CD14-positive monocyte (primary cell): ENCODE measurements at regions not wholly inside any gene's neighbourhood (a gene's known extent, or its start where the extent isn't known, plus 50 kb on each side); places are given as distances from the start of the nearest gene placed in this dataset.

Experiments
- DNase-seq, 3 donors: peaks; one replicate each; pipeline ENCODE4 v3.0.0-alpha.2; 2011 to 2022
- H2AFZ ChIP-seq: 2 replicates; pipeline ENCODE4 v1.6.0; 2012; ENCODE audit warnings: mild to moderate bottlenecking, low read depth, low read length, inconsistent platforms; ENCODE audit not compliant: insufficient read depth, poor library complexity, severe bottlenecking
- H3K27ac ChIP-seq, 2 donors: 1 replicate in 1 of 2; 2 replicates in 1 of 2; pipeline ENCODE4 v1.5.1; 2012 to 2013; ENCODE audit warnings: low read length in 2 of 2, control low read depth in 1 of 2, inconsistent platforms in 1 of 2, low read depth in 1 of 2, mild to moderate bottlenecking in 1 of 2
- H3K27me3 ChIP-seq, 2 donors: one replicate each; pipeline versions ENCODE4 v1.6.0 to v1.6.1; 2011 to 2013; ENCODE audit warnings: low read length in 2 of 2; ENCODE audit not compliant: control insufficient read depth in 2 of 2, insufficient read depth in 2 of 2
- H3K36me3 ChIP-seq, 2 donors: replicated peaks in 1 of 2; 1 replicate in 1 of 2; 2 replicates in 1 of 2; pipeline versions ENCODE4 v1.5.1 to v1.6.1; 2012 to 2013; ENCODE audit warnings: low read length in 2 of 2, control low read depth in 1 of 2, inconsistent platforms in 1 of 2, mild to moderate bottlenecking in 1 of 2; ENCODE audit not compliant: insufficient read depth in 2 of 2, control insufficient read depth in 1 of 2
- H3K4me1 ChIP-seq, 2 donors: 1 replicate in 1 of 2; 2 replicates in 1 of 2; pipeline versions ENCODE4 v1.5.1 to v1.6.1; 2012 to 2013; ENCODE audit warnings: low read length in 2 of 2, control low read depth in 1 of 2, inconsistent platforms in 1 of 2, mild to moderate bottlenecking in 1 of 2, moderate library complexity in 1 of 2; ENCODE audit not compliant: insufficient read depth in 2 of 2, control insufficient read depth in 1 of 2
- H3K4me2 ChIP-seq: replicated peaks from 2 replicates; pipeline ENCODE3; 2012; ENCODE audit warnings: low read length, moderate library complexity, mild to moderate bottlenecking; ENCODE audit not compliant: poor library complexity, severe bottlenecking; ENCODE audit errors: extremely low read depth
- H3K4me3 ChIP-seq, 3 experiments: fragments of 200-600 bp in 1 of 3; sonication (generic) in 1 of 3; replicated peaks in 1 of 3; 1 replicate in 2 of 3; 2 replicates in 1 of 3; pipeline ENCODE4 v1.5.1; 2011 to 2013; ENCODE audit warnings: low read length in 3 of 3, mild to moderate bottlenecking in 3 of 3, control low read depth in 2 of 3, low read depth in 2 of 3, inconsistent platforms in 1 of 3, moderate library complexity in 1 of 3
- H3K79me2 ChIP-seq: 2 replicates; pipeline ENCODE4 v1.6.0; 2012; ENCODE audit warnings: mild to moderate bottlenecking, control low read depth, inconsistent platforms, low read length, moderate library complexity; ENCODE audit not compliant: insufficient read depth
- H3K9ac ChIP-seq: 2 replicates; pipeline ENCODE4 v1.6.0; 2017; ENCODE audit warnings: low read length, mild to moderate bottlenecking; ENCODE audit not compliant: insufficient read depth, poor library complexity, severe bottlenecking
- H3K9me3 ChIP-seq, 2 donors: replicated peaks in 1 of 2; 1 replicate in 1 of 2; 2 replicates in 1 of 2; pipeline versions ENCODE4 v1.5.1 to v1.6.1; 2012 to 2013; ENCODE audit warnings: low read length in 2 of 2, control low read depth in 1 of 2; ENCODE audit not compliant: control insufficient read depth in 1 of 2, insufficient read depth in 1 of 2
- H4K20me1 ChIP-seq: 2 replicates; pipeline ENCODE4 v1.6.0; 2012; ENCODE audit warnings: mild to moderate bottlenecking, low read length, control low read depth, moderate library complexity; ENCODE audit not compliant: insufficient read depth
- H3K27ac Mint-ChIP-seq, 7 donors: one replicate each; pipeline ENCODE4 v1.8.0; 2020; ENCODE audit warnings: mild to moderate bottlenecking in 7 of 7, mixed read lengths in 7 of 7, moderate library complexity in 6 of 7, inconsistent platforms in 2 of 7
- H3K27me3 Mint-ChIP-seq, 3 donors: one replicate each; pipeline ENCODE4 v1.8.0; 2021 to 2022; ENCODE audit warnings: low read depth in 3 of 3, mild to moderate bottlenecking in 3 of 3, mixed read lengths in 3 of 3, moderate library complexity in 3 of 3, inconsistent platforms in 1 of 3
- H3K36me3 Mint-ChIP-seq, 2 donors: one replicate each; pipeline ENCODE4 v1.8.0; 2020; ENCODE audit warnings: mixed read lengths in 2 of 2, inconsistent platforms in 1 of 2, mild to moderate bottlenecking in 1 of 2
- H3K4me1 Mint-ChIP-seq: one replicate; pipeline ENCODE4 v1.8.0; 2020; ENCODE audit warnings: mild to moderate bottlenecking, mixed read lengths
- H3K4me3 Mint-ChIP-seq, 2 donors: one replicate each; pipeline ENCODE4 v1.8.0; 2020; ENCODE audit warnings: mild to moderate bottlenecking in 2 of 2, mixed read lengths in 2 of 2, moderate library complexity in 1 of 2
- H3K9me3 Mint-ChIP-seq, 7 donors: one replicate each; pipeline ENCODE4 v1.8.0; 2020 to 2022; ENCODE audit warnings: mixed read lengths in 7 of 7, mild to moderate bottlenecking in 6 of 7, moderate library complexity in 6 of 7, inconsistent platforms in 2 of 7
- WGBS: methylation state at CpG from one replicate; pipeline ENCODE4 v1.1.5; 2013; ENCODE audit warnings: missing lambda C conversion rate; ENCODE audit not compliant: insufficient coverage; 5-methylcytosine and 5-hydroxymethylcytosine counted together
- intact Hi-C, 2 donors: fragments of 100-400 bp; cut with micrococcal nuclease; formaldehyde crosslinking; loops; one replicate each; pipeline versions ENCODE4 v1.15.0 to v1.15.1; 2023
- TF ChIP-seq, protein P1 (sequence below): fragments of 200-600 bp; IDR thresholded peaks from one replicate; pipeline ENCODE4 v1.8.0; 2022; ENCODE audit warnings: antibody characterized with exemption, mild to moderate bottlenecking

DNA sequence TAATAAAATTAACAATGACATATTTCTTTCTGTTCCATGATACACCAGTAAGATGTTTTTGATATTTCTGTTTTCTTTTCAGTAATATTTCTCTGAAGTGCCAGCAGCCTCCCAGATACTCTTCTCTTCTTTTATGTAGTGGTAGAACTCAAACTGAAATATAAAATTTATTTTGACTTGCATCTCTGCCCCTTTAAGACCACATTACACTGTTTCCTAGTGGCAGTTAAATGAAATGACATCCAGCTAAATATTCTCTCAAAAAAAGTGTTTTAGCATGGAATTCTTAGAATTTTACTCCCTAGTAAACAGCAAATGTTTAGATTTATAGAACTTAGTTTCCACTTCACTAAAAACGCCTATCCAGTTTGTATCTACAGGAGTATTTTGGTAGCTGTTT, 237.2 kb upstream of the MTPN start:
- TF ChIP-seq, protein P1, sequence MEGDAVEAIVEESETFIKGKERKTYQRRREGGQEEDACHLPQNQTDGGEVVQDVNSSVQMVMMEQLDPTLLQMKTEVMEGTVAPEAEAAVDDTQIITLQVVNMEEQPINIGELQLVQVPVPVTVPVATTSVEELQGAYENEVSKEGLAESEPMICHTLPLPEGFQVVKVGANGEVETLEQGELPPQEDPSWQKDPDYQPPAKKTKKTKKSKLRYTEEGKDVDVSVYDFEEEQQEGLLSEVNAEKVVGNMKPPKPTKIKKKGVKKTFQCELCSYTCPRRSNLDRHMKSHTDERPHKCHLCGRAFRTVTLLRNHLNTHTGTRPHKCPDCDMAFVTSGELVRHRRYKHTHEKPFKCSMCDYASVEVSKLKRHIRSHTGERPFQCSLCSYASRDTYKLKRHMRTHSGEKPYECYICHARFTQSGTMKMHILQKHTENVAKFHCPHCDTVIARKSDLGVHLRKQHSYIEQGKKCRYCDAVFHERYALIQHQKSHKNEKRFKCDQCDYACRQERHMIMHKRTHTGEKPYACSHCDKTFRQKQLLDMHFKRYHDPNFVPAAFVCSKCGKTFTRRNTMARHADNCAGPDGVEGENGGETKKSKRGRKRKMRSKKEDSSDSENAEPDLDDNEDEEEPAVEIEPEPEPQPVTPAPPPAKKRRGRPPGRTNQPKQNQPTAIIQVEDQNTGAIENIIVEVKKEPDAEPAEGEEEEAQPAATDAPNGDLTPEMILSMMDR: no peak
- H4K20me1 ChIP-seq: no peaks in the 10 kb centered on the region
- no peaks in the 10 kb centered on the region for H3K36me3 ChIP-seq
- H3K4me1 ChIP-seq: no peaks in the 10 kb centered on the region
- H3K27me3 ChIP-seq: no peaks in the 10 kb centered on the region
- Mint-ChIP-seq H3K27ac (no peak overlapping the region), H3K4me3 (no peak overlapping the region), H3K36me3 (no peaks in the 10 kb centered on the region), H3K4me1 (no peaks in the 10 kb centered on the region), H3K27me3 (no peaks in the 10 kb centered on the region), H3K9me3 (peaks cover 0 to 21% (median 3%) of the 10 kb centered on the region in 7 donors)
- H2AFZ ChIP-seq: no peak overlapping the region
- H3K9ac ChIP-seq: no peak overlapping the region
- no peak for DNase-seq
- no peaks in the 10 kb centered on the region for H3K79me2 ChIP-seq
- no CpG with 5 or more reads among the region's 1 CpG for WGBS
- intact Hi-C loops: no loop called here
- H3K27ac ChIP-seq: no peak overlapping the region
- H3K4me3 ChIP-seq: no peak overlapping the region
- H3K9me3 ChIP-seq: peaks cover 5 to 6% of the 10 kb centered on the region in 2 donors
- no peak overlapping the region for H3K4me2 ChIP-seq

DNA sequence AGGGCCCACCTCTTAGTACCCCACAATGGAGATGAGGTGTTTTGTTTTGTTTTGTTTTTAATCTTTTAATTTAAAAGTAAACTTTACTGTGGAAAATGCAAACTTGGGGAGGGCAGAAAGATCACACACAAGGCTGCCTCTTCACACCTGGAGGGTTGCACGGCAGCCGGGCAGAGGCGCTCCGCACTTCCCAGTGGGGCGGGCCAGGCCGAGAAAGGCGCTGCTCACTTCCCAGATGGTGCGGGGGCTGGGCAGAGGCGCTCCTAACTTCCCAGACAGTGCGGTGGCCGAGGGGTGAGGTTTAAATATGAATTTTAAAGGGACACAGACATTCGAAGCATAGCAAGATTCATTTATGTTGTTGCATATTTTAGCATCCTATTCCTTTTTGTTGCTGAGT, 235.9 kb upstream of the MTPN start:
- intact Hi-C loops: no loop called here
- Histone ChIP-seq H3K36me3 (no peaks in the 10 kb centered on the region), H4K20me1 (no peaks in the 10 kb centered on the region), H2AFZ (no peak overlapping the region), H3K4me1 (no peaks in the 10 kb centered on the region), H3K27ac (no peak overlapping the region), H3K4me2 (no peak overlapping the region), H3K4me3 (no peak overlapping the region), H3K9ac (no peak overlapping the region), H3K79me2 (no peaks in the 10 kb centered on the region), H3K27me3 (no peaks in the 10 kb centered on the region), H3K9me3 (peaks cover 5 to 6% of the 10 kb centered on the region in 2 donors)
- Mint-ChIP-seq H3K36me3 (no peaks in the 10 kb centered on the region), H3K4me3 (no peak overlapping the region), H3K9me3 (peaks cover 0 to 15% (median 5%) of the 10 kb centered on the region in 7 donors), H3K4me1 (no peaks in the 10 kb centered on the region), H3K27ac (no peak overlapping the region), H3K27me3 (no peaks in the 10 kb centered on the region)
- no peak for DNase-seq
- TF ChIP-seq, protein P1: no peak
- 97% methylated on average over 10 of the region's 12 CpGs for WGBS
